OCI-LY7 (cell line): ENCODE measurements at regions not wholly inside any gene's neighbourhood (a gene's known extent, or its start where the extent isn't known, plus 50 kb on each side); places are given as distances from the start of the nearest gene placed in this dataset.

Experiments
- EZH2phosphoT487 ChIP-seq: fragments of 200-600 bp; sonication (generic); IDR thresholded peaks from 2 replicates; pipeline ENCODE4 v1.6.1; 2018; ENCODE audit warnings: low read depth, borderline replicate concordance, mild to moderate bottlenecking, mixed run types, antibody characterized with exemption, low read length, moderate library complexity, mixed read lengths
- TF ChIP-seq, protein P1 (sequence below): fragments of 200-600 bp; sonication (generic); conservative IDR thresholded peaks from 2 replicates; pipeline ENCODE4 v1.5.1; 2014; ENCODE audit warnings: mild to moderate bottlenecking, antibody characterized with exemption, low read length, moderate library complexity, mixed read lengths

DNA sequence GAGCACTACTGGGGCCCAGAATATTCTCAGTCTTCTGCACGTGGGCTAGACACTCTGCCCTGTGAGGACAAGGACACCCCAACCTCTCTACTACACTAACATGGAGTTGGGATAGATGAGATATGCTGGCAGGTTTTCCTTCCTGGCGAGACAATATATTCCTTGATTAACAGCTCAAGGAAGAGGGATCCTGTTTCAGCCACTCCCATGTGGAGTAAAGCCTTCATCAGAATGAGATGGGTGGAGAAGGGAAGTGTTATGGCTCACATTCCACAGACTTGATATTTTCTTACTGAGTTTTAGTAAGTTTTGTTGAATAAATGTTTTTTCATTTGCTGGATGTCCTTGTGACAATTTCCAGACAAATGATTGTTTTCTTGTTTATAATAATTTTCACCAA, 1187.6 kb downstream of the CDH12 start:
- TF ChIP-seq, protein P1, sequence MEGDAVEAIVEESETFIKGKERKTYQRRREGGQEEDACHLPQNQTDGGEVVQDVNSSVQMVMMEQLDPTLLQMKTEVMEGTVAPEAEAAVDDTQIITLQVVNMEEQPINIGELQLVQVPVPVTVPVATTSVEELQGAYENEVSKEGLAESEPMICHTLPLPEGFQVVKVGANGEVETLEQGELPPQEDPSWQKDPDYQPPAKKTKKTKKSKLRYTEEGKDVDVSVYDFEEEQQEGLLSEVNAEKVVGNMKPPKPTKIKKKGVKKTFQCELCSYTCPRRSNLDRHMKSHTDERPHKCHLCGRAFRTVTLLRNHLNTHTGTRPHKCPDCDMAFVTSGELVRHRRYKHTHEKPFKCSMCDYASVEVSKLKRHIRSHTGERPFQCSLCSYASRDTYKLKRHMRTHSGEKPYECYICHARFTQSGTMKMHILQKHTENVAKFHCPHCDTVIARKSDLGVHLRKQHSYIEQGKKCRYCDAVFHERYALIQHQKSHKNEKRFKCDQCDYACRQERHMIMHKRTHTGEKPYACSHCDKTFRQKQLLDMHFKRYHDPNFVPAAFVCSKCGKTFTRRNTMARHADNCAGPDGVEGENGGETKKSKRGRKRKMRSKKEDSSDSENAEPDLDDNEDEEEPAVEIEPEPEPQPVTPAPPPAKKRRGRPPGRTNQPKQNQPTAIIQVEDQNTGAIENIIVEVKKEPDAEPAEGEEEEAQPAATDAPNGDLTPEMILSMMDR, result no peak
- TF ChIP-seq EZH2phosphoT487, result no peak
